ENCODE measurements at regions not wholly inside any gene's neighbourhood (a gene's known extent, or its start where the extent isn't known, plus 50 kb on each side); places are given as distances from the start of the nearest gene placed in this dataset.

- ATAC-seq (ENCODE audit: poor library complexity), result no peak
- no peaks in the 10 kb centered on the region for H3K27me3 Mint-ChIP-seq
- Histone ChIP-seq H3K27ac (ENCODE audit: low read depth in 1 of 2, low read length in 2 of 2) (no peak overlapping the region), H3K9me3 (ENCODE audit: control insufficient read depth in 1 of 2, insufficient read depth in 1 of 2, low read length in 2 of 2) (no peaks in the 10 kb centered on the region), H3K4me1 (ENCODE audit: insufficient read depth, low read length) (no peaks in the 10 kb centered on the region), H3K36me3 (ENCODE audit: insufficient read depth, low read length) (no peaks in the 10 kb centered on the region), H3K27me3 (ENCODE audit: control insufficient read depth in 1 of 2, insufficient read depth in 2 of 2, low read length in 2 of 2) (no peaks in the 10 kb centered on the region), H3K4me3 (ENCODE audit: low read length) (no peak overlapping the region)
- ChIA-PET POLR2A (no interaction called here), CTCF (no interaction called here)
- H3K27ac Mint-ChIP-seq, result no peak overlapping the region
- H3K4me1 Mint-ChIP-seq (ENCODE audit: low read depth), result no peaks in the 10 kb centered on the region
- no peaks in the 10 kb centered on the region for H3K36me3 Mint-ChIP-seq (ENCODE audit: low read depth)
- no peaks in the 10 kb centered on the region for H3K9me3 Mint-ChIP-seq
- no peak for TF ChIP-seq CTCF (IDR thresholded peaks at IDR 0.05)
- intact Hi-C loops (cut with DNase I, micrococcal nuclease), result no loop called here
- H3K4me3 Mint-ChIP-seq, result no peak overlapping the region
- DNase-seq, result no peak
Observed at GRCh38 chr2:19218166-19218565, 140.3 kb downstream of the OSR1 start.

- Mint-ChIP-seq H3K4me1 (ENCODE audit: low read depth) (no peaks in the 10 kb centered on the region), H3K4me3 (no peak overlapping the region), H3K27ac (no peak overlapping the region), H3K9me3 (no peaks in the 10 kb centered on the region), H3K27me3 (no peaks in the 10 kb centered on the region), H3K36me3 (ENCODE audit: low read depth) (no peaks in the 10 kb centered on the region)
- no peaks in the 10 kb centered on the region for H3K27me3 ChIP-seq (ENCODE audit: control insufficient read depth in 1 of 2, insufficient read depth in 2 of 2, low read length in 2 of 2)
- no peaks in the 10 kb centered on the region for H3K4me1 ChIP-seq (ENCODE audit: insufficient read depth, low read length)
- no peak for ATAC-seq (ENCODE audit: poor library complexity)
- no peak for DNase-seq
- H3K4me3 ChIP-seq (ENCODE audit: low read length), result no peak overlapping the region
- CTCF ChIA-PET, result no interaction called here
- no peaks in the 10 kb centered on the region for H3K9me3 ChIP-seq (ENCODE audit: control insufficient read depth in 1 of 2, insufficient read depth in 1 of 2, low read length in 2 of 2)
- no peaks in the 10 kb centered on the region for H3K36me3 ChIP-seq (ENCODE audit: insufficient read depth, low read length)
- POLR2A ChIA-PET, result no interaction called here
- H3K27ac ChIP-seq (ENCODE audit: low read depth in 1 of 2, low read length in 2 of 2), result no peak overlapping the region
- intact Hi-C loops (cut with DNase I, micrococcal nuclease), result no loop called here
- no peak for TF ChIP-seq CTCF (IDR thresholded peaks at IDR 0.05)
Observed at GRCh38 chr2:19216676-19217602, 141.5 kb downstream of the OSR1 start.

- Histone ChIP-seq H3K27ac (ENCODE audit: low read depth in 1 of 2, low read length in 2 of 2) (no peak overlapping the region), H3K4me3 (ENCODE audit: low read length) (no peak overlapping the region), H3K4me1 (ENCODE audit: insufficient read depth, low read length) (no peaks in the 10 kb centered on the region), H3K36me3 (ENCODE audit: insufficient read depth, low read length) (no peaks in the 10 kb centered on the region), H3K27me3 (ENCODE audit: control insufficient read depth in 1 of 2, insufficient read depth in 2 of 2, low read length in 2 of 2) (no peaks in the 10 kb centered on the region), H3K9me3 (ENCODE audit: control insufficient read depth in 1 of 2, insufficient read depth in 1 of 2, low read length in 2 of 2) (no peaks in the 10 kb centered on the region)
- POLR2A ChIA-PET, result no interaction called here
- no peak for TF ChIP-seq CTCF (IDR thresholded peaks at IDR 0.05)
- Mint-ChIP-seq H3K36me3 (ENCODE audit: low read depth) (no peaks in the 10 kb centered on the region), H3K4me3 (no peak overlapping the region), H3K27ac (no peak overlapping the region), H3K9me3 (no peaks in the 10 kb centered on the region), H3K4me1 (ENCODE audit: low read depth) (no peaks in the 10 kb centered on the region), H3K27me3 (no peaks in the 10 kb centered on the region)
- CTCF ChIA-PET, result no interaction called here
- intact Hi-C loops (cut with DNase I, micrococcal nuclease), result no loop called here
- no peak for ATAC-seq (ENCODE audit: poor library complexity)
- no peak for DNase-seq
Observed at GRCh38 chr2:19216238-19216637, 142.2 kb downstream of the OSR1 start.
